ENCODE measurements at regions not wholly inside any gene's neighbourhood (a gene's known extent, or its start where the extent isn't known, plus 50 kb on each side); places are given as distances from the start of the nearest gene placed in this dataset.

- TF ChIP-seq REST (IDR thresholded peaks at IDR 0.05; ENCODE audit: low read depth, low read length) (no peak), CHD2 (IDR thresholded peaks at IDR 0.05; ENCODE audit: borderline replicate concordance, low read depth, low read length) (no peak), E2F8 (IDR thresholded peaks at IDR 0.05; ENCODE audit: low read depth, partially characterized antibody) (no peak), RFX5 (IDR thresholded peaks at IDR 0.05; ENCODE audit: low read depth, low read length) (no peak), RB1 (IDR thresholded peaks at IDR 0.05; ENCODE audit: borderline replicate concordance) (no peak), HDAC2 (IDR thresholded peaks at IDR 0.05) (no peak)
- TF ChIP-seq, protein P1, sequence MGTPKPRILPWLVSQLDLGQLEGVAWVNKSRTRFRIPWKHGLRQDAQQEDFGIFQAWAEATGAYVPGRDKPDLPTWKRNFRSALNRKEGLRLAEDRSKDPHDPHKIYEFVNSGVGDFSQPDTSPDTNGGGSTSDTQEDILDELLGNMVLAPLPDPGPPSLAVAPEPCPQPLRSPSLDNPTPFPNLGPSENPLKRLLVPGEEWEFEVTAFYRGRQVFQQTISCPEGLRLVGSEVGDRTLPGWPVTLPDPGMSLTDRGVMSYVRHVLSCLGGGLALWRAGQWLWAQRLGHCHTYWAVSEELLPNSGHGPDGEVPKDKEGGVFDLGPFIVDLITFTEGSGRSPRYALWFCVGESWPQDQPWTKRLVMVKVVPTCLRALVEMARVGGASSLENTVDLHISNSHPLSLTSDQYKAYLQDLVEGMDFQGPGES (IDR thresholded peaks at IDR 0.05): no peak
Observed at GRCh38 chr2:39511219-39511604, 74.1 kb upstream of the MAP4K3 start (continued).
